GM23338 (cell line): ENCODE measurements at regions not wholly inside any gene's neighbourhood (a gene's known extent, or its start where the extent isn't known, plus 50 kb on each side); places are given as distances from the start of the nearest gene placed in this dataset.

Experiments
- ATAC-seq: fragments of 200-7000 bp; cut with Tn5 transposase; 3 replicates; pipeline ENCODE4 v1.9.1; 2020
- DNase-seq: peaks from one replicate; pipeline ENCODE4 v3.0.0-alpha.2; 2015; ENCODE audit warnings: low spot score
- H2AFZ ChIP-seq: fragments of 200-600 bp; sonication (generic); 2 replicates; pipeline ENCODE4 v1.8.0; 2016; ENCODE audit warnings: antibody characterized with exemption, mild to moderate bottlenecking, moderate library complexity
- H3F3A ChIP-seq: fragments of 200-600 bp; sonication (generic); replicated peaks from 2 replicates; pipeline ENCODE4 v1.8.0; 2017; ENCODE audit warnings: antibody characterized with exemption, mixed run types, low read depth
- H3K27ac ChIP-seq: fragments of 200-600 bp; sonication (generic); 2 replicates; pipeline ENCODE4 v1.6.1; 2016; ENCODE audit warnings: low read depth
- H3K27me3 ChIP-seq: fragments of 200-600 bp; sonication (generic); 2 replicates; pipeline ENCODE4 v1.8.0; 2016; ENCODE audit warnings: mild to moderate bottlenecking, mixed run types, moderate library complexity; ENCODE audit not compliant: insufficient read depth
- H3K36me3 ChIP-seq: fragments of 200-600 bp; sonication (generic); 2 replicates; pipeline ENCODE4 v1.8.0; 2016; ENCODE audit warnings: mild to moderate bottlenecking; ENCODE audit not compliant: insufficient read depth
- H3K4me1 ChIP-seq: fragments of 200-600 bp; sonication (generic); 2 replicates; pipeline ENCODE4 v1.8.0; 2016; ENCODE audit warnings: mild to moderate bottlenecking, moderate library complexity; ENCODE audit not compliant: insufficient read depth
- H3K4me2 ChIP-seq: fragments of 200-600 bp; sonication (generic); 2 replicates; pipeline ENCODE4 v1.7.1; 2017; ENCODE audit warnings: mixed run types
- H3K4me3 ChIP-seq: fragments of 200-600 bp; sonication (generic); 2 replicates; pipeline ENCODE4 v1.6.1; 2016; ENCODE audit warnings: mixed run types
- H3K79me2 ChIP-seq: fragments of 200-600 bp; sonication (generic); replicated peaks from 2 replicates; pipeline ENCODE4 v1.8.0; 2017; ENCODE audit warnings: mild to moderate bottlenecking; ENCODE audit not compliant: insufficient read depth
- H3K9me2 ChIP-seq: fragments of 200-600 bp; sonication (generic); 2 replicates; pipeline ENCODE4 v1.8.0; 2017; ENCODE audit not compliant: insufficient read depth
- H4K20me1 ChIP-seq: fragments of 200-600 bp; sonication (generic); replicated peaks from 2 replicates; pipeline ENCODE4 v1.8.0; 2017; ENCODE audit warnings: mild to moderate bottlenecking; ENCODE audit not compliant: insufficient read depth
- H3K27ac Mint-ChIP-seq: 2 replicates; pipeline ENCODE4 v1.8.0; 2020; ENCODE audit warnings: inconsistent platforms, mild to moderate bottlenecking, moderate library complexity, mixed read lengths
- H3K27me3 Mint-ChIP-seq: 3 replicates; pipeline ENCODE4 v1.8.0; 2022; ENCODE audit warnings: low read depth, mild to moderate bottlenecking, moderate library complexity, mixed read lengths, inconsistent platforms; ENCODE audit not compliant: insufficient read depth, poor library complexity
- H3K36me3 Mint-ChIP-seq: 3 replicates; pipeline ENCODE4 v1.8.0; 2021; ENCODE audit warnings: low read depth, mild to moderate bottlenecking, inconsistent platforms, moderate library complexity, mixed read lengths
- H3K4me1 Mint-ChIP-seq: 3 replicates; pipeline ENCODE4 v1.8.0; 2020; ENCODE audit warnings: mild to moderate bottlenecking, inconsistent platforms, mixed read lengths
- H3K4me3 Mint-ChIP-seq: 3 replicates; pipeline ENCODE4 v1.8.0; 2021; ENCODE audit warnings: moderate library complexity, mild to moderate bottlenecking, inconsistent platforms, mixed read lengths
- H3K9me3 Mint-ChIP-seq: 3 replicates; pipeline ENCODE4 v1.8.0; 2020; ENCODE audit warnings: moderate library complexity, mild to moderate bottlenecking, inconsistent platforms, mixed read lengths
- CREB1 ChIP-seq: fragments of 250-450 bp; sonication (Bioruptor Pico); IDR thresholded peaks from 2 replicates; pipeline ENCODE4 v1.5.0; 2020; ENCODE audit warnings: low read depth, mild to moderate bottlenecking, moderate library complexity
- ETS1 ChIP-seq: IDR thresholded peaks from 2 replicates; pipeline ENCODE4 v1.6.1; 2016; ENCODE audit warnings: antibody characterized with exemption
- EZH2 ChIP-seq: fragments of 200-600 bp; sonication (generic); IDR thresholded peaks from one replicate; pipeline ENCODE4 v1.8.0; 2017; ENCODE audit warnings: antibody characterized with exemption, mild to moderate bottlenecking, low read depth; ENCODE audit not compliant: unreplicated experiment
- EZH2phosphoT487 ChIP-seq: fragments of 200-600 bp; sonication (generic); IDR thresholded peaks from one replicate; pipeline ENCODE4 v1.8.1; 2018; ENCODE audit warnings: antibody characterized with exemption; ENCODE audit not compliant: unreplicated experiment
- JUNB ChIP-seq: IDR thresholded peaks from one replicate; pipeline ENCODE4 v1.6.1; 2016; ENCODE audit warnings: antibody characterized with exemption; ENCODE audit not compliant: unreplicated experiment
- NANOG ChIP-seq: IDR thresholded peaks from 2 replicates; pipeline ENCODE4 v1.6.1; 2016; ENCODE audit warnings: antibody characterized with exemption, borderline replicate concordance
- POLR2AphosphoS5 ChIP-seq: IDR thresholded peaks from 2 replicates; pipeline ENCODE4 v1.6.1; 2016; ENCODE audit warnings: antibody characterized with exemption, low read depth
- STAT1 ChIP-seq: IDR thresholded peaks from one replicate; pipeline ENCODE4 v1.6.1; 2016; ENCODE audit warnings: antibody characterized with exemption; ENCODE audit not compliant: unreplicated experiment
- ZNF114 ChIP-seq: fragments of 250-450 bp; sonication (Bioruptor Pico); IDR thresholded peaks from 2 replicates; pipeline ENCODE4 v1.5.0; 2020; ENCODE audit warnings: mild to moderate bottlenecking, moderate library complexity
- ZNF331 ChIP-seq: fragments of 250-450 bp; sonication (Bioruptor Pico); IDR thresholded peaks from 2 replicates; pipeline ENCODE4 v1.5.0; 2020; ENCODE audit warnings: low read depth, mild to moderate bottlenecking, moderate library complexity
- ZNF462 ChIP-seq: fragments of 250-450 bp; sonication (Bioruptor Pico); IDR thresholded peaks from 2 replicates; pipeline ENCODE4 v1.5.0; 2020; ENCODE audit warnings: mild to moderate bottlenecking, moderate library complexity
- TF ChIP-seq, protein P1 (sequence below): IDR thresholded peaks from one replicate; pipeline ENCODE4 v1.6.1; 2018; ENCODE audit warnings: antibody characterized with exemption; ENCODE audit not compliant: unreplicated experiment
- TF ChIP-seq, protein P2 (sequence below), 2 experiments: fragments of 200-600 bp in 1 of 2; sonication (generic) in 1 of 2; conservative IDR thresholded peaks; 2 replicates each; pipeline versions ENCODE4 v1.5.1 to v1.6.1; 2016 to 2017; ENCODE audit warnings: antibody characterized with exemption in 2 of 2, low read depth in 2 of 2, mild to moderate bottlenecking in 2 of 2, moderate library complexity in 1 of 2

- no peak for TF ChIP-seq EZH2phosphoT487
- TF ChIP-seq ZNF331 (CRISPR knock-in tag), result no peak
- TF ChIP-seq ETS1, result no peak
- no peak for TF ChIP-seq STAT1
- no peak for TF ChIP-seq ZNF462 (CRISPR knock-in tag)
- TF ChIP-seq NANOG, result no peak
- no peak for TF ChIP-seq POLR2AphosphoS5
- TF ChIP-seq JUNB, result no peak
- TF ChIP-seq, protein P1, sequence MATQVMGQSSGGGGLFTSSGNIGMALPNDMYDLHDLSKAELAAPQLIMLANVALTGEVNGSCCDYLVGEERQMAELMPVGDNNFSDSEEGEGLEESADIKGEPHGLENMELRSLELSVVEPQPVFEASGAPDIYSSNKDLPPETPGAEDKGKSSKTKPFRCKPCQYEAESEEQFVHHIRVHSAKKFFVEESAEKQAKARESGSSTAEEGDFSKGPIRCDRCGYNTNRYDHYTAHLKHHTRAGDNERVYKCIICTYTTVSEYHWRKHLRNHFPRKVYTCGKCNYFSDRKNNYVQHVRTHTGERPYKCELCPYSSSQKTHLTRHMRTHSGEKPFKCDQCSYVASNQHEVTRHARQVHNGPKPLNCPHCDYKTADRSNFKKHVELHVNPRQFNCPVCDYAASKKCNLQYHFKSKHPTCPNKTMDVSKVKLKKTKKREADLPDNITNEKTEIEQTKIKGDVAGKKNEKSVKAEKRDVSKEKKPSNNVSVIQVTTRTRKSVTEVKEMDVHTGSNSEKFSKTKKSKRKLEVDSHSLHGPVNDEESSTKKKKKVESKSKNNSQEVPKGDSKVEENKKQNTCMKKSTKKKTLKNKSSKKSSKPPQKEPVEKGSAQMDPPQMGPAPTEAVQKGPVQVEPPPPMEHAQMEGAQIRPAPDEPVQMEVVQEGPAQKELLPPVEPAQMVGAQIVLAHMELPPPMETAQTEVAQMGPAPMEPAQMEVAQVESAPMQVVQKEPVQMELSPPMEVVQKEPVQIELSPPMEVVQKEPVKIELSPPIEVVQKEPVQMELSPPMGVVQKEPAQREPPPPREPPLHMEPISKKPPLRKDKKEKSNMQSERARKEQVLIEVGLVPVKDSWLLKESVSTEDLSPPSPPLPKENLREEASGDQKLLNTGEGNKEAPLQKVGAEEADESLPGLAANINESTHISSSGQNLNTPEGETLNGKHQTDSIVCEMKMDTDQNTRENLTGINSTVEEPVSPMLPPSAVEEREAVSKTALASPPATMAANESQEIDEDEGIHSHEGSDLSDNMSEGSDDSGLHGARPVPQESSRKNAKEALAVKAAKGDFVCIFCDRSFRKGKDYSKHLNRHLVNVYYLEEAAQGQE, result no peak
- TF ChIP-seq EZH2, result no peak
- TF ChIP-seq ZNF114 (CRISPR knock-in tag), result no peak
- TF ChIP-seq, protein P2, sequence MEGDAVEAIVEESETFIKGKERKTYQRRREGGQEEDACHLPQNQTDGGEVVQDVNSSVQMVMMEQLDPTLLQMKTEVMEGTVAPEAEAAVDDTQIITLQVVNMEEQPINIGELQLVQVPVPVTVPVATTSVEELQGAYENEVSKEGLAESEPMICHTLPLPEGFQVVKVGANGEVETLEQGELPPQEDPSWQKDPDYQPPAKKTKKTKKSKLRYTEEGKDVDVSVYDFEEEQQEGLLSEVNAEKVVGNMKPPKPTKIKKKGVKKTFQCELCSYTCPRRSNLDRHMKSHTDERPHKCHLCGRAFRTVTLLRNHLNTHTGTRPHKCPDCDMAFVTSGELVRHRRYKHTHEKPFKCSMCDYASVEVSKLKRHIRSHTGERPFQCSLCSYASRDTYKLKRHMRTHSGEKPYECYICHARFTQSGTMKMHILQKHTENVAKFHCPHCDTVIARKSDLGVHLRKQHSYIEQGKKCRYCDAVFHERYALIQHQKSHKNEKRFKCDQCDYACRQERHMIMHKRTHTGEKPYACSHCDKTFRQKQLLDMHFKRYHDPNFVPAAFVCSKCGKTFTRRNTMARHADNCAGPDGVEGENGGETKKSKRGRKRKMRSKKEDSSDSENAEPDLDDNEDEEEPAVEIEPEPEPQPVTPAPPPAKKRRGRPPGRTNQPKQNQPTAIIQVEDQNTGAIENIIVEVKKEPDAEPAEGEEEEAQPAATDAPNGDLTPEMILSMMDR (conservative IDR thresholded peaks at IDR 0.05; ENCODE audit: low read depth in 2 of 2), result no peak
- no peak for TF ChIP-seq CREB1
- H3K4me2 ChIP-seq, result no peak overlapping the region
- Mint-ChIP-seq H3K4me3 (no peak overlapping the region), H3K4me1 (peaks cover 3% of the 10 kb centered on the region), H3K27me3 (peaks cover 1% of the 10 kb centered on the region), H3K27ac (no peak overlapping the region), H3K9me3 (no peaks in the 10 kb centered on the region), H3K36me3 (no peaks in the 10 kb centered on the region)
- no peak overlapping the region for H3K4me3 ChIP-seq
- H3K27me3 ChIP-seq, result no peaks in the 10 kb centered on the region
- H2AFZ ChIP-seq, result no peak overlapping the region
- DNase-seq, result no peak
- no peaks in the 10 kb centered on the region for H3K36me3 ChIP-seq
- peaks cover 7% of the 10 kb centered on the region; the same call in 1 of the 2 replicates for H3K9me2 ChIP-seq
- no peak for ATAC-seq
- no peaks in the 10 kb centered on the region for H3K79me2 ChIP-seq
- H3K27ac ChIP-seq, result no peak overlapping the region
- H3K4me1 ChIP-seq, result no peaks in the 10 kb centered on the region
- no peaks in the 10 kb centered on the region for H4K20me1 ChIP-seq
- H3F3A ChIP-seq, result no peaks in the 10 kb centered on the region
Observed at GRCh38 chr1:98366343-98366742, 295.2 kb upstream of the SNX7 start.
